ELF-1 (cell line): ENCODE measurements at regions not wholly inside any gene's neighbourhood (a gene's known extent, or its start where the extent isn't known, plus 50 kb on each side); places are given as distances from the start of the nearest gene placed in this dataset.
"Not testable (repeated sequence)": the region's sequence is repeated elsewhere in the genome, so short reads cannot be mapped to it uniquely, and the experiment has no call there.

Source experiments
- DNase-seq: peaks from one replicate; pipeline ENCODE4 v3.0.0-alpha.2; 2016; ENCODE audit warnings: low read depth, low spot score

GRCh38 chr5:37962389-37962788 lies 122.5 kb upstream of the GDNF start:
- DNase-seq, result no peak

GRCh38 chr5:37957218-37957617 lies 117.4 kb upstream of the GDNF start:
- DNase-seq, result peak; percentile 10

GRCh38 chr5:37955748-37956147 lies 115.9 kb upstream of the GDNF start:
- no peak for DNase-seq

GRCh38 chr5:37954561-37954960 lies 114.7 kb upstream of the GDNF start:
- no peak for DNase-seq

GRCh38 chr5:37951946-37952721 lies 112.3 kb upstream of the GDNF start:
- DNase-seq, result peak; percentile 77

- no peak for DNase-seq
These were observed 110.6 kb upstream of the GDNF start for GRCh38 chr5:37950436-37950835.

- DNase-seq, result no peak
These were observed 105.6 kb upstream of the GDNF start for GRCh38 chr5:37945446-37945845.

- DNase-seq, result not testable (repeated sequence)
These were observed 103.3 kb upstream of the GDNF start for GRCh38 chr5:37943136-37943535.

- no peak for DNase-seq
These were observed 101.2 kb upstream of the GDNF start for GRCh38 chr5:37940931-37941623.

- DNase-seq, result no peak
These were observed 99.0 kb upstream of the GDNF start for GRCh38 chr5:37938861-37939260.

GRCh38 chr5:37938076-37938852 lies 98.4 kb upstream of the GDNF start:
- DNase-seq, result no peak

- DNase-seq, result no peak
These were observed 96.2 kb upstream of the GDNF start for GRCh38 chr5:37936091-37936490.

- no peak for DNase-seq
These were observed 93.7 kb upstream of the GDNF start for GRCh38 chr5:37933576-37933975.

- DNase-seq, result no peak
These were observed 92.6 kb upstream of the GDNF start for GRCh38 chr5:37932450-37932849.

GRCh38 chr5:37931541-37931940 lies 91.7 kb upstream of the GDNF start:
- no peak for DNase-seq

GRCh38 chr5:37930350-37930749 lies 90.5 kb upstream of the GDNF start:
- no peak for DNase-seq

- DNase-seq, result no peak
These were observed 90.0 kb upstream of the GDNF start for GRCh38 chr5:37929791-37930190.

- DNase-seq, result not testable (repeated sequence)
These were observed 87.9 kb upstream of the GDNF start for GRCh38 chr5:37927753-37928152.

GRCh38 chr5:37926732-37927131 lies 86.9 kb upstream of the GDNF start:
- DNase-seq, result no peak

GRCh38 chr5:37921452-37921851 lies 81.6 kb upstream of the GDNF start:
- DNase-seq, result no peak

- no peak for DNase-seq
These were observed 78.6 kb upstream of the GDNF start for GRCh38 chr5:37918424-37918823.

GRCh38 chr5:37916525-37916924 lies 76.7 kb upstream of the GDNF start:
- DNase-seq, result no peak
